Gastroesophageal sphincter (tissue), 4 donors: ENCODE measurements at regions not wholly inside any gene's neighbourhood (a gene's known extent, or its start where the extent isn't known, plus 50 kb on each side); places are given as distances from the start of the nearest gene placed in this dataset.

Source experiments
- ATAC-seq: fragments of 150-250 bp; one replicate; pipeline ENCODE4 v1.9.1; 2016; ENCODE audit warnings: mild to moderate bottlenecking, moderate library complexity
- H3K27ac ChIP-seq, 4 donors: fragments of 200-600 bp; sonication (generic) in 3 of 4; 1 replicate in 3 of 4; 2 replicates in 1 of 4; pipeline ENCODE4 v1.5.1; 2016 to 2019
- H3K27me3 ChIP-seq: fragments of 200-600 bp; sonication (generic); one replicate; pipeline ENCODE4 v1.5.1; 2019
- H3K36me3 ChIP-seq, 2 donors: fragments of 200-600 bp; sonication (generic); one replicate each; pipeline ENCODE4 v1.5.1; 2019; ENCODE audit warnings: control low read depth in 1 of 2
- H3K4me1 ChIP-seq, 3 donors: fragments of 200-600 bp; sonication (generic); 1 replicate in 2 of 3; 2 replicates in 1 of 3; pipeline ENCODE4 v1.5.1; 2016 to 2019; ENCODE audit warnings: control low read depth in 2 of 3
- H3K4me3 ChIP-seq, 2 donors: fragments of 200-600 bp; sonication (generic); one replicate each; pipeline ENCODE4 v1.5.1; 2019; ENCODE audit warnings: mild to moderate bottlenecking in 1 of 2, moderate library complexity in 1 of 2
- H3K9me3 ChIP-seq, 3 donors: fragments of 200-600 bp; sonication (generic); one replicate each; pipeline ENCODE4 v1.5.1; 2017 to 2019; ENCODE audit warnings: control low read depth in 2 of 3
- EP300 ChIP-seq: sonication (generic); formaldehyde crosslinking; IDR thresholded peaks from one replicate; pipeline ENCODE4 v1.6.1; 2017; ENCODE audit warnings: antibody characterized with exemption, mild to moderate bottlenecking
- POLR2A ChIP-seq, 2 donors: fragments of 450-650 bp; IDR thresholded peaks; one replicate each; pipeline ENCODE4 v1.6.1; 2017; ENCODE audit warnings: antibody characterized with exemption in 2 of 2, mild to moderate bottlenecking in 2 of 2, moderate library complexity in 1 of 2
- POLR2AphosphoS5 ChIP-seq: sonication (generic); formaldehyde crosslinking; IDR thresholded peaks from one replicate; pipeline ENCODE4 v1.6.1; 2017; ENCODE audit warnings: antibody characterized with exemption
- WGBS, 2 donors: methylation state at CpG; one replicate each; pipeline ENCODE4 v1.1.5; 2018; ENCODE audit warnings: low coverage in 1 of 2; 5-methylcytosine and 5-hydroxymethylcytosine counted together
- TF ChIP-seq, protein P1 (sequence below), 4 experiments: fragments of 200-600 bp in 2 of 4; fragments of 450-650 bp in 2 of 4; sonication (generic) in 1 of 4; IDR thresholded peaks; one replicate each; pipeline ENCODE4 v1.5.1; 2017 to 2019; ENCODE audit warnings: antibody characterized with exemption in 4 of 4, mild to moderate bottlenecking in 2 of 4, moderate library complexity in 2 of 4

DNA sequence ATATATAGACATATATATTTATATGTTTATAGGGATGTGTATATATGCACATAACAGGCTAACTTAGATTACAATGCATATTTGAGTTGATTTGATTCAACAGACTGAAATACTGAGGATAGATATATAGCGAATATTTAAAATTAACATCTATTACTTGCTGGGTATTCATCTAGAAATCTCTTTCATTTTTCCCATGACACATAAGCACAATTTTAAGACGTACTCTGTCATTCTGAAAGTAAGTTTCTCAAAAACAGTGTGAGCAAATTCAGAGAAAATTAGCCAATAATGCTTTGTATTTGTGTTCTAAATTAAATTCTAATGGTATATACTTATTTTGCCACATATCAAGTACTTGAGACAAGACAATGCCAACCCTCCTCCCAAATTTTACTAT lies 907.5 kb upstream of the MDGA2 start:
- WGBS, 2 donors: 75 to 89% methylated on average over 2 of the region's 2 CpGs
- ATAC-seq: no peak
- H3K27me3 ChIP-seq: no peaks in the 10 kb centered on the region

DNA sequence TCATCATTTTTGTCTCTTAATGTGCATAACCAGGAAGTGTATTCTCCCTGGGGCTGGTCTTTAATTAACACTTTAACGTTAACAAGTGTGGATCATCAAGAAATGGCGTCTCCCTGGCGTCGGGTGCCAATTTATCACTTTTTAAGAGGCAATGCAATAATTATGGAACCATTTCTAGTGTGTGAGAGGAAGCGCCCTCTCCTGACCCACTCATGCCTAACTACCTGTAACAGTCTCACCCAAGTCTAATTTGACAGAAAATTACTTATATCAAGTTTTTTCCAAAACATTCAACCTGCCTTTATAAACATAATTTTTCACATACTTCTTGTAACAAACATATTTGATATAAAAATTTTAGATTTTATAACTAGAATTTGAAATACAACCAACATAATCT lies 905.3 kb upstream of the MDGA2 start:
- Histone ChIP-seq H3K4me3 (no peak overlapping the region), H3K27ac (no peak overlapping the region), H3K9me3 (no peaks in the 10 kb centered on the region), H3K36me3 (no peaks in the 10 kb centered on the region), H3K4me1 (no peaks in the 10 kb centered on the region), H3K27me3 (no peaks in the 10 kb centered on the region)
- WGBS, 2 donors: 68 to 76% methylated on average over 3 to 5 of the region's 5 CpGs
- no peak for ATAC-seq
- no peak for TF ChIP-seq EP300
- TF ChIP-seq POLR2AphosphoS5: no peak
- TF ChIP-seq, protein P1, sequence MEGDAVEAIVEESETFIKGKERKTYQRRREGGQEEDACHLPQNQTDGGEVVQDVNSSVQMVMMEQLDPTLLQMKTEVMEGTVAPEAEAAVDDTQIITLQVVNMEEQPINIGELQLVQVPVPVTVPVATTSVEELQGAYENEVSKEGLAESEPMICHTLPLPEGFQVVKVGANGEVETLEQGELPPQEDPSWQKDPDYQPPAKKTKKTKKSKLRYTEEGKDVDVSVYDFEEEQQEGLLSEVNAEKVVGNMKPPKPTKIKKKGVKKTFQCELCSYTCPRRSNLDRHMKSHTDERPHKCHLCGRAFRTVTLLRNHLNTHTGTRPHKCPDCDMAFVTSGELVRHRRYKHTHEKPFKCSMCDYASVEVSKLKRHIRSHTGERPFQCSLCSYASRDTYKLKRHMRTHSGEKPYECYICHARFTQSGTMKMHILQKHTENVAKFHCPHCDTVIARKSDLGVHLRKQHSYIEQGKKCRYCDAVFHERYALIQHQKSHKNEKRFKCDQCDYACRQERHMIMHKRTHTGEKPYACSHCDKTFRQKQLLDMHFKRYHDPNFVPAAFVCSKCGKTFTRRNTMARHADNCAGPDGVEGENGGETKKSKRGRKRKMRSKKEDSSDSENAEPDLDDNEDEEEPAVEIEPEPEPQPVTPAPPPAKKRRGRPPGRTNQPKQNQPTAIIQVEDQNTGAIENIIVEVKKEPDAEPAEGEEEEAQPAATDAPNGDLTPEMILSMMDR (IDR thresholded peaks at IDR 0.05): no peak
- TF ChIP-seq POLR2A (IDR thresholded peaks at IDR 0.05): no peak

More for the DNA sequence above, 907.5 kb upstream of the MDGA2 start:
- Histone ChIP-seq H3K36me3 (no peaks in the 10 kb centered on the region), H3K4me3 (no peak overlapping the region), H3K27ac (no peak overlapping the region), H3K9me3 (no peaks in the 10 kb centered on the region), H3K4me1 (no peaks in the 10 kb centered on the region)
- TF ChIP-seq, protein P1 (IDR thresholded peaks at IDR 0.05): no peak
- TF ChIP-seq EP300 (no peak), POLR2A (IDR thresholded peaks at IDR 0.05) (no peak), POLR2AphosphoS5 (no peak)

DNA sequence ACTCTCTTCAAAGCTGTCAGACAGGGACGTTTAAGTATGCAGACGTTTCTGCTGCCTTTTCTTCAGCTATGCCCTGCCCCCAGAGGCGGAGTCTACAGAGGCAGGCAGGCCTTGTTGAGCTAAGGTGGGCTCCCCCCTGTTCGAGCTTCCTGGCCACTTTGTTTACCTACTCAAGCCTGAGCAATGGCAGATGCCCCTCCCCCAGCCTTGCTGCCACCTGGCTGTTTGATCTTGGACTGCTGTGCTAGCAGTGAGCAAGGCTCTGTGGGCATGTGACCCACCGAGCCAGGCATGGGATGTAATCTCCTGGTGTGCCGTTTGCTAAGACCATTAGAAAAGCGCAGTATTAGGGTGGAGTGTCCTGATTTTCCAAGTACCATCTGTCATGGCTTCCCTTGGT lies 900.4 kb upstream of the MDGA2 start:
- Histone ChIP-seq H3K27me3 (no peaks in the 10 kb centered on the region), H3K4me1 (no peaks in the 10 kb centered on the region), H3K36me3 (no peaks in the 10 kb centered on the region), H3K9me3 (peaks cover 0 to 8% (median 0%) of the 10 kb centered on the region in 3 donors), H3K27ac (no peak overlapping the region), H3K4me3 (no peak overlapping the region)
- TF ChIP-seq POLR2A (IDR thresholded peaks at IDR 0.05): no peak
- TF ChIP-seq, protein P1 (IDR thresholded peaks at IDR 0.05): no peak
- TF ChIP-seq EP300: no peak
- no peak for TF ChIP-seq POLR2AphosphoS5
- ATAC-seq: no peak
- 40 to 50% methylated on average over 1 to 4 of the region's 7 CpGs for WGBS, 2 donors

DNA sequence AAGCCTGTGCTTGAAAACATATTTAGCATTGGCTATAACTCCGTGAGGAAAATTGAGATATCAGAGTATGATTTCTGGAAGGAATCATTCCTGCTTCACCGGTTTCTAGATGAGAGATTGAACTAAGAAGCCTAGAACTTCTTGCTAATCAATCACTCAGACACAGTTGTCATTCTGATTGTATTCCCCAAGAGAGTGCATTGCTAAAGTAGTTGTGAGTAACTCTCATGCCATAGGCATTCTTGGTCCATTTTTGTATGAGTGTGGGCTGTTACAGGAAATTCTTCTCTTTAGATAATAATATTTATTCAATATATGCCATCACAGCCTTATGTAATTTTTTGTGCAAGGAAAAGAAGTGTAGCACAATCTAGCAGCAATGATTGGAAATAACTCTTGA lies 893.3 kb upstream of the MDGA2 start:
- 39 to 40% methylated on average over 2 of the region's 2 CpGs for WGBS, 2 donors
- Histone ChIP-seq H3K27me3 (no peaks in the 10 kb centered on the region), H3K4me1 (no peaks in the 10 kb centered on the region), H3K4me3 (no peak overlapping the region), H3K9me3 (peaks cover 0 to 21% (median 0%) of the 10 kb centered on the region in 3 donors), H3K27ac (no peak overlapping the region), H3K36me3 (no peaks in the 10 kb centered on the region)
- ATAC-seq: no peak
- no peak for TF ChIP-seq EP300
- TF ChIP-seq, protein P1 (IDR thresholded peaks at IDR 0.05): no peak
- TF ChIP-seq POLR2AphosphoS5: no peak
- TF ChIP-seq POLR2A (IDR thresholded peaks at IDR 0.05): no peak

DNA sequence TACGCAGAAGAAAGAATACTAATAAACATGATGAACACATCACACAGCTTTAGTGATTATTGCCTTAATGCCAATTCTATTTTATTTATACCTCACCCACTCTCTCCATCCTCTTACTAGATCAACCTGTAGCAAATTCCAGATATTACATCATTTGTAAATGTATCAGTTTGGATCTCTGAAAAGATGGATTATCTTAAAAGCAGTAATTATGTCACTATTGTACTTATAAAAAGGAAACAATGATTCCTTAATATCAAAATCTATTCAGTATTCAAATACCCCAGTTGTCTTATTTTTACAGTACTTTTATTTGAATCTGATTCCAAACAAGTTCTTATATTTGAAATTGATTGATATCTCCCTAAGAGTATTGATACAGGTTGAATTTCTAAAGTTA lies 892.8 kb upstream of the MDGA2 start:
- no peaks in the 10 kb centered on the region for H3K36me3 ChIP-seq
- H3K27ac ChIP-seq: no peak overlapping the region
- peaks cover 0 to 24% (median 0%) of the 10 kb centered on the region in 3 donors for H3K9me3 ChIP-seq
- WGBS, 2 donors: 84% methylated on average over 1 of the region's 1 CpG; no CpG with 5 or more reads in 1 of the 2 donors
- no peak overlapping the region for H3K4me3 ChIP-seq
- no peaks in the 10 kb centered on the region for H3K27me3 ChIP-seq
- ATAC-seq: no peak
- no peaks in the 10 kb centered on the region for H3K4me1 ChIP-seq
- TF ChIP-seq, protein P1 (IDR thresholded peaks at IDR 0.05): no peak
- TF ChIP-seq EP300: no peak
- TF ChIP-seq POLR2A (IDR thresholded peaks at IDR 0.05): no peak
- TF ChIP-seq POLR2AphosphoS5: no peak
